GM03348 (cell line): ENCODE measurements at regions not wholly inside any gene's neighbourhood (a gene's known extent, or its start where the extent isn't known, plus 50 kb on each side); places are given as distances from the start of the nearest gene placed in this dataset.

Experiments used
- DNase-seq: peaks from one replicate; pipeline ENCODE4 v3.0.0; 2012; ENCODE audit warnings: low spot score

DNA sequence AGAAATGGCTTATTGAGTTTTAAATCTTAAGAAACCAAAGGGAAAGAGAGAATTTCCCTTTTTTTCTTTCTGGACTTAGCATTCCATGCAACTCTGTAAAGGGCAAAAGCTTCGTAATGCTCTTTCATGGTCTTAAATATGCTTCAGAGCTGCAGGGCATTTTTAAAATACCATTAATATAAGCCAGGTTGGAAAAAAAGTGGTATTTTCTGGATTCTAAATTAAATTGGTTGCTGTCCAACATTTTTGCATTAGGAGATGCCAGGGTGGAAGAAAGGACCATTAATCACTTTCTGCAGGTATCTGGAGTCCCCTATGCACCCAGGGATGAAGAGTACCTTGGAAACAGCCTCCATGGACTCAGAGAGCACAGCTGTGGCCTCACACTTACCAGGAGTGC lies 215.1 kb upstream of the DAPK1 start:
- DNase-seq: no peak

DNA sequence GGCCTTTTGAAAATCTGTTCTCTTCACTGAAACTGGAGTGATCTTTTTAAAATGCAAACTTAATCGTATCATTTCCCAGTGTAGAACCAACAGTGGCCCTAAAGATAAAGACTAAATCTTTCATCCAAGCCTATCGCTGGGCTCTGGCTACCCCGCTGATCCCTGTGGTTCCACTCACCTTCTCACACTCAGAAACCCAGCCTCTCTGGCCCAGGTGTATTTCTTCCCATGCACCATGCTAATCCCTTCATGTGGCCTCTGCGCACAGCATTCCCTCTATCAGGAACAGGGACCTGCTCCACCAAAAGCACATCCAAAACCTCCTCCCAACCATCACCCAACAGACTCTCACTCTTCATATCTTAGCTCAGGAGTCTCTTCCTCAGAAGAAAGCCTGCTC lies 214.1 kb upstream of the DAPK1 start:
- DNase-seq: no peak

DNA sequence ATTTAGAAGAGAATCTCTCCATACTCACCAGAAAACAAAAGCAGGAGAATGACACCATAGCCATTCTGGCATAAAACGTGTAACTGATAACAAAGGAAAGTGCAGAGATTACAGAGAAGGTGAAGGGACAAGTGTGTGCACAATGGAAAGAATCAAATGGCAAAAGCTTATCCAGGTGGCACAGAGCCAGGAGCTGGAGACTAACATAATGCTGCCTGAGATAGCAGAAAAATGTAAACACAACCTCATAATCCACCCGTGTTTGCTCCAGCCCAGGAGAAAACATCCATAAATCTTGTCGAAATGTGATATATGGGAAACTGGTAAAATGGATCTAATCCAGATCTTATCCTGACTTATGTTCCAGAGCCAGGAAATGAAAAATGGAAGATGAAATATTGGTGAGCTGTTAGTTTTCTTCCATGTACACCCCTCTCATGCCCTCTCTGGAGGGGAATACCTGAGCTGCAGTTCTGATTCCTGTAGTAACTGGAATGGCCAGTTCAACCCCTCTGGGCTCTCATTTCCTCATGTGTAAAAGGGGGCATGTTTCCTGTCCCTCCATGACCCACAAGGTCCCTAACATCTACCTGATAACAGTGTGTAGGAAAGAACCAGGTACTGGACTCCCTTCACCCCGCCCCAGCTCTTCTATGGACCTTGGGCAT lies 212.3 kb upstream of the DAPK1 start:
- DNase-seq: no peak

DNA sequence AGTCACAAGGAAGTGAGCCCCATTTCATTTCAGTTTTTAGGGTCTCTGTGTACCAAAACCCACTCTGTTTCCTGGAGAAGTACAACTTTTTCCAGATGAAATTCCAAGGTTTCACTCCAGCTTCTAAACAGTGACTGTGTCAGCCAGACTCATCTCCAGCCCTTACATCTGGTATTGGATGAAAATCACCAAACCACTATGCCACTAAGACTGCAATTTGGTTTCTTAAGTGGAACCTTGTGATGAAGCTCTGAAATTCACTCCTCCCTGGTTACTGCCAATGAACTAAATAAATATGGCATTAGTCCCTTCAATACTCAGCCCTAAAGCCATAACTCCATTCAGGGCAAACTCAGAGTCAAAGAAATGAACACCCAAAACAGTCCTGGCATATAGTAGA lies 211.2 kb upstream of the DAPK1 start:
- peak; percentile 20 for DNase-seq

DNA sequence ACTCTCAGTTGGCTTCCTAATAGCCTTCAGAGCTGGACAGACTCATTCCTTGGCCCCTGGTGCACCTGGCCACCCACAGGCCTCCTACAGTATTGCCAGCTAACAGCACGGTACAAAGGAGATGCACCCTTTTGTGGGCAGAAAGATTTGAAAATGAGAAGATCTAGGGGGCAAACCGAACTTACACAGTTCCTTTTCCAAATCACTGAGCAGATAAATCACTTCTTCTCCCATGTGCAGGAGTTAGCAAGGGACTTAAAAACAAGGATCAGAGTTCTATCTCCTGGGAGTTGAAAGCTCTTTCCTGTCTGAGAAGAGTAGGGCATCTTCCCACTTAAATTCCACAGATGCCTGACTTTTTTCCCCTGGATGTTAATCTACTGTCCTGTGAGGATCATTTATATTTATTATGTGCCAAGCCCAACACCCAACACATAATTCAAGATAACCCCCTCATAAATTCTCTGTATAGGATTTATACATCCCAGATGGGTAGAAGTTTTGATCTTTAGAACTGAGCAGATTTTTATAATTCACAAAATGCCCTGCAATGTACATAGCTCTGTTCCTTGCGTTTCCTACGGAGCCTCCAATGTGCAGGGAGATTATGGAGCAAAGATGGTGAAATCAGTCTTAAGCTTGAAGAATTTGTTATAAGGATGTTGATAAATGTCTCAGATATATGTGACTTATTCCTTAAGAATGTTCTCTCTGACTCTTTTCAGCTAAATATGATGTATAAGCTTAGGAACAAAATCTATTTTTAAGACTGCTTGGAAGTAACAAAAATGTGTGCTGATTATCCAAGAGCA lies 207.2 kb upstream of the DAPK1 start:
- peak; percentile 65 for DNase-seq

DNA sequence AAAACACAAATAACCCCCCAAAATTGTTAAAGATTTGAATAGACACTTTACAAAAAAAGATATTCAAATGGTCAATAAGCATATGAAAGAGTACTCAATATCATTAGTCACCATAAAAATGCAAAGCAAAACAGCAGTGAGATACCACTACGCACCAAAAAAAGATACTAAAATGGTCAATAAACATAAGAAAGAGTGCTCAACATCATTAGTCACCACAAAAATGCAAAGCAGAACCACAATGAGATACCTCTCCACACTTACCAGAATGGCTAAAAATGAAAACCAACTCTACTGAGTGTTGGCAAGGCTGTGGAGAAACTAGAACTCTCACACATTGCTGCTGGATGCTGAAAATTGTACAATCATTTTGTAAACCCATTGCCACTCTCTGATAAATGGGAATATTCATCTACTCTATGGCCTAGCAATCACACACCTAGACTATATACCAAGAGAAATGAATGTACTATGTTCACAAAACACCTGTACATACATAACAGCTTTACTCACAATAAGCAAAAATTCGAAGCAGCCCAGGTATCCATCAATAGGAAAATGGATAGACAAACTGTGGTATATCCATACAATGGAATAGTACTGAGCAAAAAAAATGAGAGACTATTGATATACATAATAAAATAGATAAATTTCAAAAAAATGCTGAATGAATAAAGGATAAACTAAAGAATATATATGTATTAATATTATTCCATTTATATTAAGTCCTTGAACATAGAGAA lies 205.0 kb upstream of the DAPK1 start:
- DNase-seq: no peak

DNA sequence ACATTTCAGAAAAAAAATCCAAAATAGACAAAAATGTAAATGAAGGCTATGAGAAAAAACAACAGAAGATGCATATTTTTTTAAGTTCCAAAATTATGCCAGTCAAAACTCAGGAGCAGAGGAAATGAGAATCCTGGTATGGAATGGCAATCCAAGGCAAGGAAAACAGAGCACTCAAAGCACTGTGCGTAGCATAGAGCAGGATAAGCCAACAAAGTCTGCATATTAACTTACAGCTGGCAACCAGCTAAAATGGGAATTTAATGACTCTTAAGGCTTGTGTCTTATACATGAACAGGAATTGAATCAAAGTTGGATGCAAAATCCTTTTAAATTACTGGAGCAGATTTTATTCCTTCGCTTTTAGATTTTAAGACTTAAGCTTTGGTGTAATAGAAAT lies 203.5 kb upstream of the DAPK1 start:
- no peak for DNase-seq

DNA sequence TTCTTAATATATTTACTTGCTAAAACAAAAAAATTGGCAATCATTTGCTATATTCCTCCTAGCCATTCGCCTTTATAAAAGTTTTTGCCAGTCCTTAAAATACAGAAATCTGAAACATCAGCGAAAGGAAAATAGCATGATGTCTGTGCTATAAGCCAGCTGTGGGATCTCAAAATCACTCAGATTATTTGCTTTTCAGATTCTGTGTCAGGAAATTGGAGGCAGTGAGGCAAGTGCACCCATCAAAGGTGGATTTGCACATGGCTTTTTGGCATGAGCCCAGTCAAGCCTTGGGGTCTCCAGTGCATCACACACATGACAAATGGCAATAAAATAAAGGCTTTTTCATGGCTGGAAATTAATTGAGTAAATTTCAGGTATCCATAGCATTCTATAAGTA lies 196.8 kb upstream of the DAPK1 start:
- no peak for DNase-seq

DNA sequence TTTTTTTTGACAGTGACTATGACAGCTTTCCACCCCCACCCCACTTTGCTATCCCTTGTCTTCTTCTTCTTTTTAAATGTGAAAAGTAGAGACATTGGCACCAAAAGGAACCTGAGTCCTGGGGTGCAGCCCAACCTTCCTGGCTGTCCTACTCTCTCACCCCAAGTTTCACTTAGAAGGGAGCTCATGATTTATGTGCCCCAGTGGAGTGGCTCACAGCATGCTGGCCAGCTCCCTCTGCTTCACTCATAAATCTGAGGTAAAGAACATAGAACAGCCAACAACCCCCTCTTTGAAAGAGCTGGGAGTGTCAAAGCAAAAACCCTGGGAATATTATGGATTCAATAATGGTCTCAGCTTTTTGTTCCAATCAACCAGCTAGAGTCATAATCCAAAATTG lies 196.3 kb upstream of the DAPK1 start:
- no peak for DNase-seq

DNA sequence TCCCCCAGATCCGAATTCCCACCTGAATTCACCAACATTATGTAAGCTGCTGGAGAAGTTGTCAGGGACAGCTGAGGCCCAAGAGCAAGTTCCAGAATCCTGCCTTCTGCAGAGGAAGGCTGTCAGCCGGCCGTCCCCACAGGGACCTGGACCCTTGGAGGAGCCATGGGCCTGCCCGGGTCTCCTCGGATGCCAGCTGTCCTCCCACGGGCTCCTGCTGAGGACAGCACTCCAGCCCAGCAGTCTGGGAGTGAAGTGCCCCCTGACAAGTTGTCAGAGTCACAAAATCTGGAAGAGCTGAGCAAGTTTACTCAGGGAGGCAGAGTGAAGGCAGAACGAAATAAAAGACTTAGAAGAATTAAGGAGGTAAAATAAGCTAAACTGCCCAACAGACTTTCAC lies 192.5 kb upstream of the DAPK1 start:
- DNase-seq: no peak

DNA sequence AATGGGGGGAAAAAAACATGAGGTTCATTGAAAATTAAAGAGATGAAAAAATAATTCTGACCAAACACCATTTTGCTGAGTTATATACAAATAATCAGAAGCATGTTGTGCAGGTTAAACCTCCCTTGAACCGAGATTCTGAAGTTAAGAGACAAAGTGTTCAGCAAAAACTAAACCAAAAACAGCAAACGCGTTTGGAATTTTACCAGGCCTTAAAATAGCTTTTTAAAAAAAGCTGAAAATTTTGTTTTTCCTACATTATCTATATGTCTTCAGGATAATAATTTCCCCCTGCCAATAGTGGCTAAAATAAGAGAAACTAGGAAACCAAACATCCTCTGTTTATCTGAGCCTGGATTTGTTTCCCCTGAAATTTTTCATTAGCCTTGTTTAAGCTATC lies 191.7 kb upstream of the DAPK1 start:
- DNase-seq: no peak

DNA sequence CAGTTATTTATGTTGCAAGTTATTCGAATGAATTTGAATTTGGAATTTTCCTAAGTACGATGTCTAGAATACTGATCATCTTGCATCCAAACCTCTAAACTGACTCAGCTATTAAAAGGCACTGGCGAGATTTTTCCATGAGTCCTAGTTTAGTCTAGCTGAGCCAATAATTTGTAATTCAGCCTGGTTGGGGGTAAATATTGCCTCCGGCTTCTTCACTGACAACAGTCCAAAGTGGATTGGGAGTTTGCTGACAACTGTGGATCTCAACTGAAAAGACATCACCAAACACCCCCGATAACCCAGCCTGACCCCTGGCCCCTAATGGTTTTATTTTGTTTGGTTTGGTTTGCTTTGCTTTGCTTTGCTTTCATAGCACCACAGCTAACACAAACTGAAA lies 189.8 kb upstream of the DAPK1 start:
- DNase-seq: no peak

DNA sequence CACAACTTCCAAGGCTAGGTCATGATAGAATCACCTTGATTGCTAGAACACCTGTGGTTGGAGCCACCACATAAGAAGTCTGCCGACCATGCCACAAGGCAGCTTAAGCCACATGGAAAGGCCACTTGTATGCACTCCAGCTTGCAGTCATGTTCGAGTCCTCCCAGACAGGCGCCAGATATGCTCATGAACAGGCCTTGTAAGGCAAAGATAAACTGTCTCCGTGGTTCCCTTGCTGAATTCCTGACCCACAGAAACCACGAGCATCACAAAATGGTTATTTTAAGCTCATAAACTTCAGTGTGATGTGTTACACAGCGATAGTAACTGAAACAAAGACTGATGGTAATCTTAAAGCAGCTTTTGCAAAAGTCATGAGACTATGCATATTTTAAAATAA lies 188.4 kb upstream of the DAPK1 start:
- DNase-seq: no peak

DNA sequence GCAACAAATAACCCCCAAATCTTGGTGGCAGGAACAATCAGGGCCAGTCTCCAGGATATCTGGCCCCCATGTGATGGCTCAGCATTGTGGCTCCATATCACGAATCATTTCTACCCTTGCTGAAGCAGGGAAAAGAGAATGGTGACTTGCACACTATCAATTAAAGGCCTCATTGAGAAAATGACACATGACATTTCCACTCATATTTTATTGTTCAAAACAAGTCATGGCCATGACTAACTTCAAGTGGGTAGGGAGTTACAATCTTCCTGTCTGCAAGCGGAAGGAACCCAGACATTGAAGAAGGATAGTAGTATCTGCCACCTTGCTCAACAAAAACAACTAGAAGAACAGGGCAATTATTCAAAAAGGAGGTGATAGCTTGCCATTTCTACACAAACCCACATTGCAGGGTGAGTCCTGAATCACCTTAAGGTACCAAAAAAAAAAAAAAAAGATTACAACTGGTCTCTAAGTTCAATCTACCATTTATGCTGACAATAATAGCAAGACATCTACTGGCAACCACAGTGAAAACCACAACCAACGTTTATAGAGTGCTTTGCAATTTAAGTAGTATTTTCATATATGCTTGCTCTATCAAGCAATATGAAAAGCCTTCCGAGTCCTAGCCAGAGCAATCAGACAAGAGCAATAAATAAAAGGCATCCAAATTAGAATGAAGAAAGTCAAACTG lies 186.7 kb upstream of the DAPK1 start:
- no peak for DNase-seq

DNA sequence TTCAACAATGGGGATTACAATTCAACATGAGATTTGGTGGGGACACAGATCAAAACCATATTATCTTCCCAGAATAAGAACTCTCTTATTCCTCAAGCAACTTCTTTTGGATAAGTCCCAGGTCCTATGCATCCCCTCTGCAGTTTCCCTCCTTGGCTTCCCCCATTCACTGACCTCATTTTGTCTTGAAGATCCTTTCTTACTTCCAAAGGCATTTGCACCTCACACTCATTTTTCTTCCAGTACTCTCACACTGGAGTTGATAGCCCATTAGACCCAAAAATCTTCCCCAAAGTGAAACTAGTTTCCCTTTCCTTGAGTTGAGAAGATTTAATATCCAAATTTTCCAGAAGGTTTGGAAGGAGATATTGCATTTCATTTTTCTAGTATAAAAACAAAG lies 178.0 kb upstream of the DAPK1 start:
- no peak for DNase-seq

DNA sequence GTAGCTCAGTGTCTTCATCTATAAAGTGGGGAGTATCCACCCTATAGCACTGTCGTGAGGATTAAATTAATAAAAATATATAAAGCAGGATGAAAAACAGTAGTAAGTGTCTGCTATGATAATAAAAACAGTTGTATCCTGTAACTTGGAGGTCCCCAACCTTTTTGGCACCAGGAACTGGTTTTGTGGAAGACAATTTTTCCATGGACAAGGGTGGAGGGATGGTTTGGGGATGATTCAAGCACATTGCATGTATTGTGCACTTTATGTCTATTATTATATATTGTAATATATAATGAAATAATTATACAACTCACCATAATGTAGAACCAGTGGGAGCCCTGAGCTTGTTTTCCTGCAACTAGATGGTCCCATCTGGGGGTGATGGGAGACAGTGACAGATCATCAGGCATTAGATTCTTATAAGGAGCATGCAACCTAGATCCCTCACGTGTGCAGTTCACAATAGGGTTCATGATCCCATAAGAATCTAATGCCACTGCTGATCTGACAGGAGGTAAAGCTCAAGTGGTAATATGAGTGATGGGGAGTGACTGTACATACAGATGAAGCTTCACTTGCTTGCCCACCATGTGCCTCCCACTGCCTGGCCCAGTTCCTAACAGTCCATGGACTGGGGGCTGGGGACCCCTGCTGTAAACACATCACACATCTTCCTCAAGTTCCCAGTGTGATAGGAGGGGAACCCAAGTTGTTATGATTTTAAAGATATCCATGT lies 177.4 kb upstream of the DAPK1 start:
- DNase-seq: no peak

DNA sequence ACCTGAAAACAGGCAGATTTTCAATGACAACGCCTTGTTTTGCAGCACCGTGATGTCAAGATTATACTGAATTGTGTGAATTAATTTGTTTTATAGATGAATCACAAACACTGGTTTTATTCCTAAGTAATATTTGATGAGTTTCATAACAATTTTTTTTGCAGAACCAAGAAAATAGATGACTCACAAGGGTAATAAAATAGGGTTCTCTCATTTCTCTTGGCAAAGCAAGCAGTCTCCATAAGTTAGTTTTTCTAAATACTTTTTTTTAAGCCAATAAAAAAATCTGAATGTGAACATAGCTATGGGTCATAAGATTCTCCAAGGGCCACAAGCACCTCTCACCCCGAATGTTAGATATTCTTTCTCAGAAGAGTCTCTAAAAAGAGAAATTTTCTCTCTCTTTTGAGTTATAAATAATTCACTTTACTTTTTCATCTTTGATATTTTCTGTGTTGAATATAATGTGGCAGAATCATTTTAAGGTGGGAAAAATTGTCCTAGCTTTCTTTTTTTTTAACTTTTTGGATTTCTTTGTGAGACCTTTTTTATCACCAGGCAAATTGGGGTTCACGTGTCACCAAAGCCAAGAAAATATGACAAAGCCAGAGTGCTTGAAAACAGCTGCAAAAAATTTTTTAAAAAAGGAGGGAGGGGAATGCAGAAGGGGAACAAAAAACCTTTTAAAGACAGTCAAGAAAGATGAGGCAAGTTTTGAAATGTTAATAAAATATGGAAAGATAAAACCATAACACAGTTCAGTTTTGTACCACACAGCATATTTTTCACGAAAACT lies 174.6 kb upstream of the DAPK1 start:
- DNase-seq: peak; percentile 77

DNA sequence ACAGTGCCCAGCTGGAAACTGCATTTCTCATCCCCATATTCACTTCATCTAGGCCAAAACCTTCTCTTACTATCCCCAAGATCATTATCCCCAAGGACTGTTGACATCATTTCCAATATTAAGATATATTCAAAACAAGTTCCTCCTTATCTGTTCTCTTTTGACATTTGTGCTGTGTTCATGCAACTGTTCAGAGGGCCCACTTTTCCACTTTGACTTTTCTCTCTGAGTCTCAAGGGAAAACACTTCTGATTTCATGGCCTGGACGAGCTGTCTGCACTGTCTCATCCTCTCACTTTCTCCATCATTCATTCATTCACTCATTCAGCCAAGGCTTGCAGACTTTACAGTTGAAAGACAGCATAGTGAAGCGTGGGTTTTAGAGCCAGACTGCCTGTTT lies 173.7 kb upstream of the DAPK1 start:
- no peak for DNase-seq

DNA sequence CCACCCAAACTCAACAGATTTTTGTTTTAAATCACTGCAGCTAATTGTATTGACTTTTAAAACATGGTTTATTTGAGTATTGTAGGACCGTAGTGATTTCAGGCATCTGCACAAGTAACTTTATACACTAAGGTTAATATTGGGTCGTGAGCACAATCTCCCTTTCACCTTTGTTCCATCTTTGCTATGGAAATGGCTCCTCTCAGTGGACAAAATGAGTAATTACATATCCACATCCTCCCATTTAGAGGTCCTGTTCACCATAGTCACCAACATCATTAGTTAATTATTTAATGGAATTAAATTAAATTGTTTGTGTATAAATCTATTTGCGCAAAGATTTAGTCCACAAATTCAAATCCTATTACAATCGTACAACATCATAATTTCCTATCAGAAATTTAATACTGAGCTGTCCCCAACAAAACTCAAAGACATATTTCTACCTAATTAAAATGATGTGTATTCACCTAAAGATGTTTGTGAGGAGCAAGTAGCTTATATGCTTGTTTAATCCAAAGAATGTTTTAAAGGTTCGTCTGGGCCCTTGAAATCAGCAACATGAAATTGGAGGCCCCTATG lies 173.0 kb upstream of the DAPK1 start:
- DNase-seq: peak; percentile 78

DNA sequence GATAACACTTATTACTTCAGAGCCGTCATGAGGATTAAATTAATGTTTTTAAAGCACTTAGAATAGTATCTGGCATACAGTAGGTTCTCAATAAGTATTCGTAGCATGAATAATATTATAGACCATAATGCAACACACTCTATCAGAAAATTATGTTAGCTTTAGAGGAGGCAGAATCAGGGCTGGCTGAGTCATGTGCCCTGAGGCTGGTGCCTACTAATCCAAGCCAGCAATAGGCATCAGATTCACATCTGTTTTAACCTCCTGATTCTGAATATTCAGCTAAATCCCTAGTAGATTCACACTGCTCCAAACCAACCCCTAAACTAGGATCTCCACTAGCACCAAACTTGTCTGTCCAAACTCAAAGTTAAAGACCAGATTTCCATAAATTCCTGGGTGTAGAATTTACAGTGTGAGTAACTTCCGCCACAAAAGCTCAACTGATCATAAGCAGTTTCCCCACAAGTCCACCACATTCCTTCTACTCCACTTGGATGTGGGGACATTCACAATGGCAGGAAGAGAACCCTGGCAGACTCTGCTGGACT lies 170.0 kb upstream of the DAPK1 start:
- DNase-seq: no peak
